Stomach (tissue), 4 donors: ENCODE measurements at regions not wholly inside any gene's neighbourhood (a gene's known extent, or its start where the extent isn't known, plus 50 kb on each side); places are given as distances from the start of the nearest gene placed in this dataset.

Experiments used
- CTCF ChIP-seq, 7 experiments: fragments of 450-650 bp in 4 of 7; fragments of 200-600 bp in 3 of 7; sonication (generic) in 3 of 7; IDR thresholded peaks; one replicate each; pipeline ENCODE4 v1.5.1; 2016 to 2019; ENCODE audit warnings: antibody characterized with exemption in 7 of 7, control low read depth in 2 of 7, mild to moderate bottlenecking in 1 of 7
- POLR2A ChIP-seq, 4 donors: fragments of 450-650 bp; IDR thresholded peaks; one replicate each; pipeline ENCODE4 v1.6.1; 2016; ENCODE audit warnings: antibody characterized with exemption in 4 of 4, control low read depth in 2 of 4, mild to moderate bottlenecking in 1 of 4, moderate library complexity in 1 of 4
- POLR2AphosphoS5 ChIP-seq, 3 donors: sonication (generic); formaldehyde crosslinking; IDR thresholded peaks; one replicate each; pipeline ENCODE4 v1.6.1; 2016; ENCODE audit warnings: antibody characterized with exemption in 3 of 3

- TF ChIP-seq CTCF (IDR thresholded peaks at IDR 0.05) (no peak), POLR2AphosphoS5 (IDR thresholded peaks at IDR 0.05) (no peak), POLR2A (IDR thresholded peaks at IDR 0.05) (no peak)
Observed at GRCh38 chr13:64197232-64197631, 2781.6 kb upstream of the PCDH20 start.
